SH-SY5Y (cell line): ENCODE measurements at regions not wholly inside any gene's neighbourhood (a gene's known extent, or its start where the extent isn't known, plus 50 kb on each side); places are given as distances from the start of the nearest gene placed in this dataset.

ENCODE experiments used
- GATA2 ChIP-seq: IDR thresholded peaks from 2 replicates; pipeline ENCODE4 v1.6.1; 2011; ENCODE audit warnings: mild to moderate bottlenecking, low read depth, low read length
- GATA3 ChIP-seq: IDR thresholded peaks from 2 replicates; pipeline ENCODE4 v1.6.1; 2011; ENCODE audit warnings: low read depth, mild to moderate bottlenecking, low read length, moderate library complexity

DNA sequence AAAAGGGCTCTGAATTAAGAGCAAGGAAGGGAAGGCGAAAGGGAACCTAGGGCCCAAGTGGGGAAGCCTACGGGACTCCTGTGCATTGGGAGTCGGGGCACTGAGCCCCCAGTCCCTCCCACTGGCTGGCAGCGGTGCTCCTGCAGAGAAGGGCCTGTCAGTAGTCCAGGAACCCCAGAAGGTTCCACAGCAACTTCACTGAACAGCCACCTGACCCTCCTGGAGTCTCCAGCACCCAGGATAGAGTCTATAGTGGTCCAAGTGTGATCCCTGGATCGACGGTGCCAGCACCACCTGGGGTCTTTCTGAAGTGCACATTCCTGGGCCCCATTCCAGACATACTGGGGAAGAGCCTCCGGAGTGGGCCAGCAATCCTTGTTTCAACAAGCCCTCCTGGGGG, 100.0 kb upstream of the B3GAT1 start:
- TF ChIP-seq GATA2 (no peak), GATA3 (no peak)

- no peak for TF ChIP-seq GATA3
- TF ChIP-seq GATA2 = no peak
These were observed 99.2 kb upstream of the B3GAT1 start for GRCh38 chr11:134511255-134511654.

DNA sequence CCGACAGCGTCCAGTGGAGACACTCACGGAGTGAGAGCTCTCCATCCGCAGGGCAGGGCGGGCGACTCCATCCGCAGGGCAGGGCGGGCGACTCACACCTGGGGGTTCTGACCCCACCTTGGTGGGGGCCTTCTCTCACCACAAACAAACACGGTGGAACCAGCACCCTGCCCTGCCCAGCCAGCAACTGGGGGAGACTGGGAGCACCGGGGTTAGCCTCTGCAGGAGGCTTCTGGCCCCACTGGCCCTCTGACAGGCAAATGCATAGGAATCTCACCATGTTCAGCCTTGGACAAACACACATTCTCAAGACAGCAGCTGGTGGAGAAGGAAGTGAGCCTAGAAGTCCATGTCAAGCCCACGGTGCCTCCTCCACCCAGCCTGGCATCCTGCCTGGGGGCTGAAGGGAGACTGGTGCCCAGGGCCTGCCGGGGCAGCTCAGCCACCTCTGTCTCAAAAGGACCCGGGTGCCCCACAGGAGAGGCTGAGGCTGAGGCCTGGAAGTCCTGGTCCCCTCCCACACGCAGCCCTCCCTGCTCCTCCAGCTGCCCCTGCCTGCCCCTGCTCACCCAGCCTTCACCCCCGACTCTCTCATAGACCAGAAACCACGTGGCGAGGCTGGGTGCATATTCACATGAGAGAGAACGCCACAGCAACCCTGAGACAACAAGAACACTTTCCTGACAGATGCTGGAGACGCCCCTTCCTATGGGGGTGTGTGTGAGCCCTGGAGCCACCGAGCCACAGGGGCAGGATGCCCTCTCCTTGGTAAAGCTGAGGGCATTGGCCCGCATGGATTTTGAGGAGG, 98.4 kb upstream of the B3GAT1 start:
- TF ChIP-seq GATA2 (no peak), GATA3 (no peak)

GRCh38 chr11:134509381-134510232, 97.6 kb upstream of the B3GAT1 start:
- TF ChIP-seq GATA3 (no peak), GATA2 (no peak)

DNA sequence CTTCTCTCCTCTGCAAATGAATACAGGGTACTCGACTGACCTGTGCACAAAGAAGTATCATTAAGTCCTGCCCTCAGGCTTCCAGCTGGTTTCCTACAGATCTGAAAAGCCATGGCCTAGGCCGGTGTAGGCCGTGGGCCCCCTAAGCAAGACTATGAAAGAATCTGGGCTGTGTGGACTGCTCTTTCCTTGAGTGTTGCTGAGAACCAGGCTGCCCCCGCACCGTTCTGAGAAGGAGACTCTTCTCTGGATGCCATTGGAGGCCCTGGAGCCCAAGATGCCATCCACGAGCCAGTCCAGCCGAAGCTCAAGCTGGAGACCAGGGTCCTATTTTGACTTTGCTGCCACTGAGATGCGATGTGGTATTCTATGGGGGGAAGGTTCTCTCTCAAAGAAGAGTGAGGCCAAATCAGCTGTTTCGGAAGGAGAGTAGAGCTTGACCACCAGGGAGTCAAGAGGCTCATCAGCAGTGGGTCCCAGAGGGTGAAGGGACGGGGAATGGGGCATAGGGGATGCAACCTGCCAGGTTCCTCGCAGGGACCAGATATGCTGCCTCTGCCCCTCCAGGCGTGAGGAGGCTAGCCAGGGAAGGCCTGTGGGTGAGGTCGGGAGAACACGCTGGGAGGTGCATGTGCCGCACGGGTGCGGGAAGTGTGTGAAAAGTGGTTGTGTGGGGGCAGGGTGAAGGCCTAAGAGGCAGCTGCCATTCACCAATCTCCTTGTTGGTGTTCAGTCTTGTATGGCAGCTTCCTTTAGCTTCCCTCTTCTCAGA, 96.4 kb upstream of the B3GAT1 start:
- TF ChIP-seq GATA2 = no peak
- TF ChIP-seq GATA3 = no peak

DNA sequence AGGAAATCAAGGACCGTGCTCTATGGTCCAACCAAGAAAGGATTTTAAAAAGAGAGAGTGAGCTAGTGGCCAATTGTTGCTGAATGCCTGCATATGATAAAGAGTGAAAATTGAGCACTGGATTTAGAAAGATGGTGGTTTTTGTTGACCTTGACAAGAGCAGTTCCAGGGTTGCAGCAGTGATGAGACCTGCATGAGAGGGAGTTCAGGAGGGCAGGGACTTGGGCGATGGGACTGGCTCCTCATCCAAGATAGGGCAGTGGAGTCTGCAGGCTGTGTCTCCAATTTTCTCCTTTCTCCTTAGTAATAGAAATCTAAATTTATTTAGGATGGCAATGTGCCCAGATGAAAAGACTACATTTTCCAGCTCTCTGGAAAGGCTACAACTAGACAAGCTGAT, 94.0 kb upstream of the B3GAT1 start:
- TF ChIP-seq GATA2 = no peak
- no peak for TF ChIP-seq GATA3

GRCh38 chr11:134505125-134505524, 93.1 kb upstream of the B3GAT1 start:
- TF ChIP-seq GATA2 = peak; percentile 62; the same call in 1 of the 2 replicates
- TF ChIP-seq GATA3 = no peak; the same call in 1 of the 2 replicates

- TF ChIP-seq GATA2 (no peak), GATA3 (no peak)
These were observed 92.3 kb upstream of the B3GAT1 start for GRCh38 chr11:134504146-134504905.

GRCh38 chr11:134503596-134503995, 91.6 kb upstream of the B3GAT1 start:
- TF ChIP-seq GATA3 (no peak), GATA2 (no peak)

DNA sequence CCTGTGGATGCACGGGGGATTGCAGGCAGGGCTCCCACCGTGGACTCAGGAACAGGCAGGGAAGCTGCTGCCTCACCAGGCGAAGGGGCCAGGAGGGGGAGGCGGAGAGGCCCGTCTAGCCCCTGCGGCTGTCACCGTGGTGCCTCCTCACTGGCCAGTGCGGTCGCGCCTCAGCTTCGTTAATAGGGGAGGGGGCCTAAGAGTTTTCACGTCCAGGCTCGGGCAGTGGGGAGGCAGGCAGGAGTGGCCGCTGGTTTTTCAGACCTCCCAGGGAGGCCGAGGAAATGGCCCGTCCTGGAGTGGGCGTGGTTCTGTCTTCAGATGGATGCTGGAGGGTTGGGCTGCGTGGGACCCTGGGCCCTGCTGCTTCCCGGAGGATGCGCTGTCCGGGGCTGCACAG, 91.1 kb upstream of the B3GAT1 start:
- TF ChIP-seq GATA2 (no peak), GATA3 (no peak)

DNA sequence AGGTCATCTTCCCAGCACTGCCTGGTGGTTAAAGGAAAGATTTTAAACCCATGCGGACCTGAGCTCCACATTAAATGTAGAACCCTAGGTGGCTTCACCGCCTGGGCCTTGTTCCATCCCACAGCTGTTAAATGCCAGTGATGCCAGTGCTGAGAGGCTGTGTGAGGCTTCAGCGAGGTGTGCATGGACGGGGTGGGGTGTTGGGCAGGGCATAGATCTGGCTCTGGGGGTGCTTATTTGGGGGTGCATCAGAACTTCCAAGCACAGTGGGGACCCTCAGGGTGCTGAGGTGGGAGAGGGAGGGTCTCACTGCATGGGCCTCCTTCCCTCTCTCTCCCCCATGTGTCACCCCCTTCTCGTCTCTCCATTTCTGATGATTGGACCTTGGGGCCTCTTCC, 90.1 kb upstream of the B3GAT1 start:
- TF ChIP-seq GATA2 (no peak), GATA3 (no peak)

GRCh38 chr11:134501406-134502152, 89.5 kb upstream of the B3GAT1 start:
- TF ChIP-seq GATA3 (no peak), GATA2 (no peak)

GRCh38 chr11:134500621-134501020, 88.6 kb upstream of the B3GAT1 start:
- TF ChIP-seq GATA3 (no peak), GATA2 (no peak)

DNA sequence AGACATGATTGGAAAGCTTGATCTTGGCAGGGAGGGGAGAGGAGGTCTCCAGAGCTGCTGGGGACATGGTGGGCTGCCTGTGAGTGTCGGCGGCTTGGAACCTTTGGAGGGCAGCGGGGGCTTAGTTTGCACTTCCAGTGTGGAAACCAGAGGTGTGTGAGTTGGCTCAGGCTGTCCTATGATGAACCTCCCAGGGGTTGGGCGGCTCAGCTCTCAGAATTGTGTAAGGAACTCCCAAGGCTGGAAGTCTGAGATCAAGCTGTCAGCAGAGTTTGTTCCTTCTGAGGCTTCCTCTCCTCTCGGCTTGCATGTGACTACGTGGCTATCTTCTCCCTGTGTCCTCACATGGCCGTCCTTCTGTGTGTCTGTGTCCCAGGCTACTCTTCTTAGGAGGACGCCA, 87.9 kb upstream of the B3GAT1 start:
- no peak for TF ChIP-seq GATA3
- TF ChIP-seq GATA2 = no peak
